ENCODE measurements at regions not wholly inside any gene's neighbourhood (a gene's known extent, or its start where the extent isn't known, plus 50 kb on each side); places are given as distances from the start of the nearest gene placed in this dataset.

- no peak for DNase-seq (ENCODE audit: low read depth)
- no peak for TF ChIP-seq CTCF (IDR thresholded peaks at IDR 0.05; ENCODE audit: insufficient read depth, low read depth, low read length)
- Histone ChIP-seq H3K27me3 (ENCODE audit: control insufficient read depth, insufficient read depth, low read length) (no peaks in the 10 kb centered on the region), H3K36me3 (ENCODE audit: control insufficient read depth, insufficient read depth, low read length) (no peaks in the 10 kb centered on the region), H3K4me3 (ENCODE audit: low read depth, low read length) (no peak overlapping the region)
- ChIA-PET CTCF (no interaction called here), POLR2A (no interaction called here)
Observed at GRCh38 chr7:131233193-131233592, 94.5 kb upstream of the MKLN1 start.

- POLR2A ChIA-PET = interaction anchor here (0.5 kb wide), 1 partner anchor 10 kb away, joined by 5 read pairs; no protein-coding TSS in a partner anchor
Observed at GRCh38 chr7:131234719-131235488, 92.8 kb upstream of the MKLN1 start.

GRCh38 chr7:131235489-131236317, 92.0 kb upstream of the MKLN1 start:
- ChIA-PET CTCF (interaction anchor here (0.6 to 0.9 kb wide), 2 partner anchors 12 to 1029 kb away, joined by 3 read pairs; no protein-coding TSS in a partner anchor), POLR2A (interaction anchor here (0.5 kb wide), 1 partner anchor 11 kb away, joined by 5 read pairs; no protein-coding TSS in a partner anchor)
- no peaks in the 10 kb centered on the region for H3K36me3 ChIP-seq (ENCODE audit: control insufficient read depth, insufficient read depth, low read length)
- DNase-seq (ENCODE audit: low read depth) = peak; percentile 86
- TF ChIP-seq CTCF (IDR thresholded peaks at IDR 0.05; ENCODE audit: insufficient read depth, low read depth, low read length) = no peak
- H3K4me3 ChIP-seq (ENCODE audit: low read depth, low read length) = no peak overlapping the region
- no peaks in the 10 kb centered on the region for H3K27me3 ChIP-seq (ENCODE audit: control insufficient read depth, insufficient read depth, low read length)

More at GRCh38 chr7:131234719-131235488, 92.8 kb upstream of the MKLN1 start:
- Histone ChIP-seq H3K27me3 (ENCODE audit: control insufficient read depth, insufficient read depth, low read length) (no peaks in the 10 kb centered on the region), H3K4me3 (ENCODE audit: low read depth, low read length) (no peak overlapping the region), H3K36me3 (ENCODE audit: control insufficient read depth, insufficient read depth, low read length) (no peaks in the 10 kb centered on the region)
- no peak for DNase-seq (ENCODE audit: low read depth)
- CTCF ChIA-PET = interaction anchor here (0.9 kb wide), 1 partner anchor 13 kb away, joined by 3 read pairs; no protein-coding TSS in a partner anchor
- TF ChIP-seq CTCF (IDR thresholded peaks at IDR 0.05; ENCODE audit: insufficient read depth, low read depth, low read length) = no peak

- ChIA-PET CTCF (interaction anchor here (0.6 to 0.9 kb wide), 2 partner anchors 12 to 1029 kb away, joined by 3 read pairs; no protein-coding TSS in a partner anchor), POLR2A (no interaction called here)
- Histone ChIP-seq H3K27me3 (ENCODE audit: control insufficient read depth, insufficient read depth, low read length) (no peaks in the 10 kb centered on the region), H3K4me3 (ENCODE audit: low read depth, low read length) (no peak overlapping the region), H3K36me3 (ENCODE audit: control insufficient read depth, insufficient read depth, low read length) (no peaks in the 10 kb centered on the region)
- DNase-seq (ENCODE audit: low read depth) = no peak
- no peak for TF ChIP-seq CTCF (IDR thresholded peaks at IDR 0.05; ENCODE audit: insufficient read depth, low read depth, low read length)
Observed at GRCh38 chr7:131236318-131236672, 91.4 kb upstream of the MKLN1 start.

Measured in BJ (cell line).